ENCODE measurements at regions not wholly inside any gene's neighbourhood (a gene's known extent, or its start where the extent isn't known, plus 50 kb on each side); places are given as distances from the start of the nearest gene placed in this dataset.

GRCh38 chr5:124079062-124079461 lies 567.1 kb downstream of the CSNK1G3 start (continued):
- TF ChIP-seq BRCA1 (IDR thresholded peaks at IDR 0.05; ENCODE audit: low read depth, low read length): no peak

- FAIRE-seq: no peak
- H2BK15ac ChIP-seq (ENCODE audit: low read length): no peak overlapping the region
- no peaks in the 10 kb centered on the region for H3K23me2 ChIP-seq (ENCODE audit: low read depth, low read length)
- no peaks in the 10 kb centered on the region for H3K27me3 ChIP-seq (replicated peaks in 1 of 4; ENCODE audit: control insufficient read depth in 3 of 4, extremely low read depth in 1 of 4, insufficient read depth in 3 of 4, low read length in 3 of 4)
- H4K5ac ChIP-seq (ENCODE audit: insufficient read length, low read depth, low read length): no peak overlapping the region
- no peak overlapping the region for H3K14ac ChIP-seq (ENCODE audit: insufficient read length)
- H4K91ac ChIP-seq (replicated peaks; ENCODE audit: insufficient read length, low read length): no peak overlapping the region
- H2BK20ac ChIP-seq (ENCODE audit: low read length): no peak overlapping the region
- POLR2A ChIA-PET (ENCODE audit: partially characterized antibody): no interaction called here
- H4K8ac ChIP-seq (ENCODE audit: extremely low read depth, insufficient read depth, low read length): no peak overlapping the region
- no peak overlapping the region for H3K56ac ChIP-seq (replicated peaks; ENCODE audit: insufficient read length, low read depth, low read length)
- no peak overlapping the region for H3K4ac ChIP-seq (replicated peaks; ENCODE audit: insufficient read length, low read depth, low read length)
- DNase-seq (ENCODE audit: low read depth in 1 of 2, low spot score in 2 of 2): no peak
- H3K9ac ChIP-seq (replicated peaks in 1 of 4; ENCODE audit: extremely low read depth in 1 of 4, low read depth in 3 of 4, low read length in 3 of 4): no peak overlapping the region
- H3K79me2 ChIP-seq (ENCODE audit: control insufficient read depth in 1 of 2, insufficient read depth in 2 of 2, low read length in 2 of 2): no peaks in the 10 kb centered on the region
- H4K20me1 ChIP-seq (replicated peaks in 1 of 2; ENCODE audit: control insufficient read depth in 1 of 2, insufficient read depth in 2 of 2, low read length in 2 of 2): no peaks in the 10 kb centered on the region
- no peak overlapping the region for H3K18ac ChIP-seq (ENCODE audit: extremely low read depth, low read length)
- no peak overlapping the region for H2AFZ ChIP-seq (ENCODE audit: low read length)
- H2BK120ac ChIP-seq (replicated peaks; ENCODE audit: low read depth, low read length): no peak overlapping the region
- H2AK5ac ChIP-seq (ENCODE audit: low read depth, low read length): no peak overlapping the region
- H3K23ac ChIP-seq (ENCODE audit: insufficient read length): no peak overlapping the region
- H3K79me1 ChIP-seq (ENCODE audit: low read depth, low read length): no peaks in the 10 kb centered on the region
- H3K4me1 ChIP-seq (replicated peaks in 1 of 4; ENCODE audit: control insufficient read depth in 3 of 4, insufficient read depth in 4 of 4, low read length in 3 of 4): no peaks in the 10 kb centered on the region
- no peak overlapping the region for H2BK5ac ChIP-seq (ENCODE audit: low read depth, low read length)
- H3K9me3 ChIP-seq (ENCODE audit: insufficient read depth in 2 of 2, low read depth in 1 of 2, low read length in 1 of 2): no peaks in the 10 kb centered on the region
- H3K4me3 ChIP-seq (ENCODE audit: extremely low read depth in 1 of 4, insufficient read depth in 2 of 4, low read depth in 3 of 4, low read length in 4 of 4): no peak overlapping the region
- CTCF ChIA-PET (ENCODE audit: partially characterized antibody): no interaction called here
- H3K4me2 ChIP-seq (ENCODE audit: insufficient read depth in 1 of 2, low read depth in 2 of 2, low read length in 2 of 2): no peak overlapping the region
- H3K36me3 ChIP-seq (ENCODE audit: control insufficient read depth in 2 of 4, insufficient read depth in 4 of 4, low read length in 3 of 4): no peaks in the 10 kb centered on the region
- H2BK12ac ChIP-seq (ENCODE audit: low read depth, low read length): no peak overlapping the region
- no peak overlapping the region for H3K27ac ChIP-seq (ENCODE audit: low read depth, low read length)
- TF ChIP-seq MAFK (IDR thresholded peaks at IDR 0.05; ENCODE audit: low read depth, low read length) (no peak), KDM4A (IDR thresholded peaks at IDR 0.05; ENCODE audit: low read depth, low read length, severe bottlenecking) (no peak), USF2 (IDR thresholded peaks at IDR 0.05; ENCODE audit: low read length) (no peak), BCL11A (IDR thresholded peaks at IDR 0.05; ENCODE audit: low read depth in 2 of 2, low read length in 2 of 2) (no peak), SIN3A (conservative IDR thresholded peaks at IDR 0.05 in 1 of 2, IDR thresholded peaks at IDR 0.05 in 1 of 2; ENCODE audit: low read depth in 1 of 2, low read length in 2 of 2) (no peak), NANOG (IDR thresholded peaks at IDR 0.05; ENCODE audit: insufficient read depth, low read depth, low read length, poor library complexity, severe bottlenecking) (no peak), HDAC2 (IDR thresholded peaks at IDR 0.05; ENCODE audit: borderline replicate concordance in 1 of 2, low read depth in 2 of 2, low read length in 2 of 2) (no peak), SP4 (IDR thresholded peaks at IDR 0.05; ENCODE audit: low read length) (no peak), POU5F1 (IDR thresholded peaks at IDR 0.05; ENCODE audit: low read depth, low read length) (no peak), CTBP2 (IDR thresholded peaks at IDR 0.05; ENCODE audit: borderline replicate concordance, insufficient read depth, insufficient read length, low read length) (no peak), POLR2AphosphoS5 (IDR thresholded peaks at IDR 0.05; ENCODE audit: low read depth, low read length) (no peak), CBX5 (IDR thresholded peaks at IDR 0.05; ENCODE audit: low read depth, low read length) (no peak)
Measured at GRCh38 chr5:124074500-124074899, 562.5 kb downstream of the CSNK1G3 start.

Measured in H1 (cell line).